Superior temporal gyrus (tissue), 1 donor: ENCODE measurements at regions not wholly inside any gene's neighbourhood (a gene's known extent, or its start where the extent isn't known, plus 50 kb on each side); places are given as distances from the start of the nearest gene placed in this dataset.

ENCODE experiments used
- DNase-seq: peaks from one replicate; pipeline ENCODE4 v3.0.0-alpha.2; 2016; ENCODE audit errors: extremely low spot score

DNA sequence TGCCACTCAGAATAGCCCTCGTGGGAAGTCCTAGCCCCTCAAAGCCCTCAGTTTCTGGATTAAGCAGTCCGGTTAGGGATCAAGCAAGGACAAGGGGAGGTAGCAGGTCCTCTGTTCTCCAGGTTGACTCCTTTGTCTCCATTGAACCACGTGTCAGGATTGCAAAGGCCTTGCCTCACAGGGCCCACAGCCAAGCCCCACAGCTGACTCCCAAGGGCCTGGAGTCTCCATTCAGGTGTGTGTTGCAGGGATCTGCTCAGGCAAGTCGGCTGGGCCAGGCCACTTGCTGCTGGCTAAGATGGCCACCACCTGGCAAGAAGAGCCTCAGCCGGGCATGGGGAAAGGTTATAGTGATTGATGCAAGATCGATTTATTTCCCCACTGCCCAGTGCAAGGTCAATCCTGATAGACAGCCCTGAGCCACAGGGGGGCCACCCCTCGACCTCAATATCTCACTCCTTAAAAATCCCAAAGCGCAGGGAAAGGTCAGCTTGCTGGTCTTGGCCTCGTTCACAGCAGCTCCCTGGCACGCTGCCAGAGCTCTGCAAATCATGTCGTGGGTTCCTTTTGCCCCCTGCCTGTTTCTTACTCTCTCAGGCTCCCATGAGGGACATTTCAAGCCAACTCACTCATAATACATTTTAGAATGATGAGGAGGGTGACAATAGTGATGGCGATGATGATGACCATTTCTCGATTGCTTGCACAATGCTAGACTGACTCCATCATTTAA is 75.9 kb downstream of the EDN3 start:
- DNase-seq, result no peak

DNA sequence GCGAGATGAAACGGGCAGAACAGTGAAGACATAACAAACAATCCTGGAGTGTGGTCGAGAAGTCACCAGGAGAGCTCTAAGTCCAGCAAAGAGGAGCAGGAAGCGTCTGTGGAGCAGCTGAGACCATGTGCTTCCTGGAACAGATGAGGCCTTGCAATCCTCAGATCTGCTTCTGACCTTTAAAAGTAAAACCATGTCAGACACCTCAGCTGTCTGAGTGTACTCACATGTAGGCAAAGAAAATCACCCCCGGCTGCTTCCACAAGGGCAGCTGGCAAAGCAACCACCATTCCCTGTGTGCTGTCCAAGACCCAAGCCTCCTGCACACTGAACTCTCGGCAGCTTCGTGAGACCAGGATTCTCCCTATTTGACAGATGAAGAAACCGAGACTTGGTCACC is 76.6 kb downstream of the EDN3 start:
- no peak for DNase-seq

DNA sequence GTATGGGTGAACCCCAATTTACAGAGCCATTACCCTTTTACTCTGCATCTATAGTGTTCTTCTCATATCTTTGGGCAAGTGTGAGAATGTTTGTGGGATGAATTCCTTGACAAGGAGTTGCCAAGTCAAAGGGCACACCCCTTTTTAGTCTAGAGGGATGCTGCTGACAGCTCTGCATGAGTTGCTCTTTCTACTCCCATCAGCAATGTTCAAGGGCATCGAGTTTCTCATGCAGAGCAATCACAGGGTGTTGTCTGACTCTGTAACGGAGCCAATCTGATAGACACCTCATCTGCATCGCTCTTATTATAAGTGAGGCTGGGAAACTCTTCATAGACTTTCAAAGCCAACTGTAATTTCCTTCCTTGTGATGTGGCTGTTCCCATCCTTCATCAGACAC is 77.4 kb downstream of the EDN3 start:
- DNase-seq, result no peak

DNA sequence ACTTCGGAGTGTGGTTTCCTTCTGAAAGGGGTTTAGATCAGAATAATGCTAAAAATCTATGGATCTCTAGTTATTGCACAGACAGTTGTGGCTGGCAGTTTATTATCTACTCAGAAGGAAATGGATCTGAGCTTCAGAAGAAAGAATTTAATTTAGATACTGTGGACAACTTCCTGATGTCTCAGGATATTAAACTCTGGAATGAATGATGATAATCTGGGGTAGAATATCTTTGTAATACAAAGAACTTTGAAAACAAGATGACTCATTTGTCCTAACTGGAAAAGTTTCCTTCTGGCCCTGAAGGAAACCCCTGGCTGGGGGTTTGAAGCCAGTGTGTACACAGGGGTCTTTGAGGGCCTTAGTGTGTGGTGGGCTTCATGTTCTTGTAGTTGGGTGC is 78.0 kb downstream of the EDN3 start:
- DNase-seq, result no peak

DNA sequence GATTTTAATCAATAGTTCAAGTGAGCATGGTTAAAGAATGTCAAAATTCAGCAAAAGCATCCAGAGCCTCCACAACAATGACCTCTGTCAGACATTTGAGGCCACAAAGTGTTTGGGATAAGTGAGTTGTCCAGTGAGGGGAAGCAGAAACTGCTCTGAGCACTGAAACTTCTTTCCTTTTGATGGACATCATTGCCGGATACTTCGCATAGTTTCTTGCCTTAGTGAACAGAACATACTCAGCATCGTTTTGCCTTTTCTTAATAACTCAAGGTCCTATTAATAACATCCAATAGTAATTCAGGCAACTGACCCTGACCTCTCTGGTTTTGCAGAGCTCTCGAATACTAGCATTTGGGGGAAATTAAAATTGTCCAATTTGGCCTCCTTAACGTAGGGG is 78.6 kb downstream of the EDN3 start:
- DNase-seq, result no peak

DNA sequence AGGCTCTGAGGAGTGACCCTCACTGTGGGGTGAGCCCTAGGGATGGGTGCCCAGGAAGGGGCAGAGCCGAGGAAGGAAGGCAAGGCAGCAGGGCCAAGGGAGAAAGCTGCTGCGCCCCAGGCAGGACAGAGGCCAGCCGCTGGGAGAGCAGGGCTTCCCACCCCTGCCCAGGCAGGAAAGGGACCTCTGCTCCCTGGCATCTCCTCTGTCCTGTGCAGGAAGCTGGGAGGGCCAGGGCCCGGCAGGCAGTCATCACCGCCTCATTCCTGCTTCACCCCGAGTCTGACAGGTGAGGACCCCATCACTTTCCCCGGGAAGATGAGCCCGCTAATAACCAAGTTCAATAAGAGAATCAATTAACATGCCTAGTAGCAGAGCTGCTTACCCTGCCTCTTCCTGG is 81.3 kb downstream of the EDN3 start:
- no peak for DNase-seq

DNA sequence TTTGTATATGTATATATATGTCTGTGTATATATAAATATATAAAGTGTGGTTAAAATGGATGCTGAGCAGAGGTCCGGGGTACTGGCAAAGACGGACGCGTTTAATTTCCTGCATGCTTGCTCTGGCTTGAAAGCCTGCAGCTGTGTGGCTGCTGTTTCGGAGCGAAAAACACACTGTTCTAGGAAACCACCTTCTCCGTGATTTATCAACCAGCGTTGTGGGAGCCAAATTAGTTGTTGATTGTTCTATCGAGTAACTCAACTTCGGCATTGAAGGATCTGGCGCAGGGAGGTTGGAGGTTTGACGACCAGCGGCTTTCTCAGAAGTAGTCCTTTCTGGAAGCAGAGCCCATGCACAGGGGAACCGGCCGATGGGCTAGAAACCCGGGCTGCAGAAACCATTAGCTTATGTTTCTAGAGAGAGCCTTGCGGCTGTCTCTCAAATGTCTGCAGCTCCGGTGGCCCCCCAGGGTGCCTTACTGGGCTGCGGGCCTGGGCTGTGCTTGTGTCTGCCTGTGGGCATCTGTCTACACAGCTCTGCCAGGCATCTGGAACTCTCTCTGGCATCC is 81.8 kb downstream of the EDN3 start:
- DNase-seq, result no peak

DNA sequence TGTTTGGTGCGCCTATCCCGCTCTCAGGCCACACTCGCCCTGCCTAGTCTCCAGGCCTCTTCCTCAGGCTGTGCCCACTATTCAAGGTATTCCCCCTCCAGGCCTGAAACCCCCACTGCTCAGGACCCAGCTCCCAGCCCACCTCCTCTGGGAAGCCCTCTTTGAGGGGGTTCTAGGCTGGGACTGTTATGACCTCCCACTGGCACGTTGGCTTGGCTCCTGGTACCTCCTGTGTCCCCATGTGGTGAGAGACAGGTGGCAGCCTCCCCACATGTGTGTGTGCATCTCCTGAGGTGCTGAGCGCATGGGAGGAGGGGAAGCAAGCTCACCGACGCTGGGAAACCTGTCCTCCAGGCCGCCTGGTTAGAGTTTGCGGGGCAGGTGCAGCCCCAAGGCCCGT is 82.5 kb downstream of the EDN3 start:
- DNase-seq, result no peak

DNA sequence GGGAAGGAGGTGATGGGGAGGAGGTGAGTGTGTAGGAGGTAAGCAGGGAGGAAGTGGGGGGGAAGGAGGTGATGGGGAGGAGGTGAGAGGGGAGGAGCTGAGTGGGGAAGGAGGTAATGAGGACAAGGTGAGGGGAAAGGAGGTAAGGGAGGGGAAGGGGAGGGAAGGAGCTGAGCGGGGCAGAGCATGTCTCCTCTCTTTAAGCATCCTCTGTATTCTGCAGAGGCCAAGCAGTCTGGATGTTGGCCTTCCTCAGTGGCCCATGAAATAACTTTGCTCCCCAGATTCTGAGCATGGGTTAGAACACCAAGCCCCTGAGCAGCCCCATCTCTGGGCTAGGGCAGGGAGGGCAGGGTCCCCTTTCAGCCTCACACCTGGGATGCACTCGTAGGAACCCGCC is 84.6 kb downstream of the EDN3 start:
- DNase-seq, result no peak

DNA sequence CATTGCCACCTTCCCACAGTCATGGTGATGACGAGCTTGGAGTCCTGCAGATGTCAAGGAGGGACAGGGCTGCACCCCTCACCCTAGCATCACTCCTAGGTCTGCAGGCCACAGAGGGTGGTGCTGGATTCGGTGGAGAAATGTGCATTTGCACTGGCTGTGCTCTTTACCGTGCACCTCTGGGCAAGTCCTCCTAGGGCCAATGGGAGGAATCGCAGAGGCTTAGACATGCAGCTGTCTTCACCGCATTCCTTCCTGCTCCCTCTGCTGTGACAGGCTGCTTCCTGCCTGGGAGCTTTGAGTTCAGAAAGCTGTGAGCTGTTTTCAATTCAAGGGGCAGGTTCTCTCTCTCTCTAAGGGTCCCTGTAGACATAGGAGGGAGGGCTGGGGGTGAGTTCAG is 85.1 kb downstream of the EDN3 start:
- DNase-seq, result no peak

DNA sequence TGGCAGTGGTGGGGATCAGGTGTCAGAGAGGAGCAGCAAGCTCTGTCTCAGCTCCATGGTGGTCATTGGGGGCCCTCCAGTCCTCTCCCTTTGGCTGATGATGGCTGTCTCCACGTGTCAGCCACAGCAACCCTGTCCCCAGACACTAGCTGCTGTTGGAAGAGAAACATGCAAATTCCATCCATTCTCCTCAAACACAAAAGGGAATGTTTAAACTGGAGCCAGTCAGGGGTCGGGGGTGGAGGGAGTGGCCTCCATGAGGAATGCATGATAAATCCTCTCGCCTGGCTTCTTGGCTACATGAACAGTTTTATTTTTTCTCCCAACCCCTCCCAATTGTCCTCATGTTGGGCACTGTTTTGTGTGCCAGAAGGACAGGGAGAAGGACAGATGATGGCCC is 86.4 kb downstream of the EDN3 start:
- DNase-seq, result no peak

DNA sequence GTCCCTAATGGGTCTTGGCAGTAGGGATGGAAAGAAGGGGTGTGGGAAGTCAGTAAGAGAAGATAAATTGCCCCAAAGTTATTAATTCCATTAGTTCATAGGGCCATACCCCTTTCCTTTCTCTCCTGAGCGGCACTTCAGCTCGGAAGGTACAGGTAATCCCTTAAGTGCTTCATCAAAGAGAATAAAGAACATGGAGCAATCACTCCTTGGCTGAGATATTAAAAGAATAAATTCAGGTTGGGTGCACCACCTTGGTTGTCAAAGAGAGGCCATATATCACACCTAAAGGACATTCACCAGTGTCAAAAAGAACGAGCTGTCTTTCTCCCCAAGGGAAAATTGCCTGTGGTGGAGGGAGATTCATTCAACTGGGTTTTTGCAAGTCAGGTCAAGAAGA is 87.5 kb downstream of the EDN3 start:
- DNase-seq, result no peak

DNA sequence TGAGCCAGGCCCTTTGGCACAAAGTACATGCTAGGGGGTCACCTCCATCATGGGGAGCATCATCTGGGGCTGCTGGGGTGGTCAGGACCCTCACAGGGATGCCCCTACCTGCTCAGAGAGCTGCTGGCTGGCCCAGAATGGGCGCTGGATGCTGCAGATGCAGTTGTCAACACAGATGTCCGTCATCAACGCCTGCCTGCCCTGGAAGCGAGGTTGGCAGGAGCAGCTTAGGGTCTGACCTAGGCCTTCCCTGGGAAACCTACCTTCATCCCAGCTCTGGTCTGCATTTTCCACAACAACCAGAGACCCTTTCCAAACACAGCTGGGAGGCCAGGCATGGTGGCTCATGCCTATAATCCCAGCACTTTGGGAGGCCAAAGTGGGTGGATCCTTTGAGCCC is 88.0 kb downstream of the EDN3 start:
- DNase-seq, result no peak

DNA sequence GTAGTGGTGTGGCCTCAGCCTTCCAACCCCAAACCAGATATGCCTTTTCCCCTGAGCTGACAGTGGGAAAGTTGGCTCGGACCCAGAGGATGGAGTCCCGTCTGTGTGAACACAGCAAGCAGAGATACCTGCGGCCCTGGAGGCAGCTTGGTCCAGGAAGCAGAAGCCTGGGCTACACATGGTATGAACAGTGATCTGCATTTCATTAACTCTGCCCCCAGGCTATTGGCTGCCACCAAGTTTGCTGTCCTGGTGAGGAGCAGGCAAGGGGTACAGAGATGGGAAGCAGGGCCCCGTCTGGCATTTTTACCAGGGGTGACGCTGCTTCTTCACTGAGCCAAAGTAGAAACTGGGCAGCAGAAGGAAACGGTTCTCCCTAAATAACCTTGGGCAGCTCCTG is 90.0 kb downstream of the EDN3 start:
- DNase-seq, result no peak

DNA sequence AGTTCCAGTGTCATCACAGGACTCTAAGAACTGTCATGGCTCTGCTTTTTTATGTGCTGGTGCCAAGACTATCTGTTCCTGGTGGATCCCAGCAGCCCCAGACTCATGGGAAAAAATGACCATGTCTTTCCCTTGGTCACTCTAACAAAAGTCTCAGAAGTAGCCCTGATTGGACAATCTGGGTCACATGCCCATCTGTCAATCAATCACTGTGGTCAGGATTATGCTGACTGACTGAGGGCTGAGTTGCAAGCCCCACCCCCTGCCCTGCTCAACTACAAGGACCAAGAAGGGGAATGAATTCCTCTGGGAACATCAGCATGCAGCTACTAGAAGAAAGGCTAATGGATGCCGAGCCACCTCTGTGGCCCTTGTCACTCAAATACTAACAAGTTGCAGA is 91.6 kb downstream of the EDN3 start:
- DNase-seq, result no peak

DNA sequence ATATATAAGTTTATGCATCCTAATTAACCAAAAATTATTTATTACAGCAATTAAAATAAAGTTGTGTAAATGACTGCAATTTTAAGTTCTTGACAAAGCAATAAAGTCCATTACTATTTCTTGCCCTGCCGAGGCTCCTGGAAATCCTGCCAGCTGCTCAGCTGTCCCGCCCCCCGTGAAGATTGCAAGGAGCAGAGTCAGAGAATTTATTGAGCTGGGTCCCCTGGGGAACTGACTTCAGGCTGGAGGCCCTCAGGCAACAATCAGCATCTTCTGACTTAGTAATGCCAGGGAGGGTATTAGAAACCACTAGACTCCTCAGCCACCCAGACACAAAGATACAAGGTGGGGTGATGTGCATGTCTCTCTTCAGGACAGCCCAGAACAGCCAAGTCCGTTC is 92.3 kb downstream of the EDN3 start:
- DNase-seq, result no peak

DNA sequence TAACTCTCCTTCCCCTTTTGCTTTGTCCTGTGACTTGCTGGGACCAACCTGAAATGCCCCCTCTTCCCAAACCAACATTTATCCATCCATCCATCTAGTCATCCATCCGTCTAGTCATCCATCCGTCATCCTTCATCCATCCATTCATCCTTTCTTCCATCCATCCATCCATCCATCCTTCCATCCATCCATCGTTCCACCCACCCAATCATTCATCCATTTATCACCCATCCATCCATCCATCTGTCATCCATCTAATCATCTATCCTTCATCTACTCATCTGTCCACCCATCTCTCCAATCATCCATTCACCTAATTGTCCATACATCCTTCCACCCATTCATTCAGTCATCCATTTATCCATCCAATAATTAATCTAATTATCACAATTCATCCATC is 92.7 kb downstream of the EDN3 start:
- no peak for DNase-seq

DNA sequence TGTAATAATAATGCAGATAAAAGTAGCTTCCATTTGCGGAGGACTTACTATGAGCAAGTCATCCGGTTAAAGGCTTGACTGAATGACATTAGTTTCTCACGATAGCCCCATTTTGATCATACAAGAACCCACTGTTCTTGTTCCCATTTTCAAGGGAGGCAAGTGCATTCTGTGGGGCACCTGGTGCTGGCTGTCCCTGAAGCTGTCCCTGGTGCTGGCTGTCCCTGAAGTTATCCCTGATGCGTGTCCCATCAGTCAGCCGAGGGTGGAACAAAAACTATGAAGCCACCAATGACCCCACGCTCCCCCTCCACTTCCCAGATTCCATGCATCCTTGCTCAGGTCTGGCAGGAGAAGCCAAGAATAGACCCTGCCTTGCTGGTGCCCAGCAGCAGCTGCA is 95.3 kb downstream of the EDN3 start:
- no peak for DNase-seq

DNA sequence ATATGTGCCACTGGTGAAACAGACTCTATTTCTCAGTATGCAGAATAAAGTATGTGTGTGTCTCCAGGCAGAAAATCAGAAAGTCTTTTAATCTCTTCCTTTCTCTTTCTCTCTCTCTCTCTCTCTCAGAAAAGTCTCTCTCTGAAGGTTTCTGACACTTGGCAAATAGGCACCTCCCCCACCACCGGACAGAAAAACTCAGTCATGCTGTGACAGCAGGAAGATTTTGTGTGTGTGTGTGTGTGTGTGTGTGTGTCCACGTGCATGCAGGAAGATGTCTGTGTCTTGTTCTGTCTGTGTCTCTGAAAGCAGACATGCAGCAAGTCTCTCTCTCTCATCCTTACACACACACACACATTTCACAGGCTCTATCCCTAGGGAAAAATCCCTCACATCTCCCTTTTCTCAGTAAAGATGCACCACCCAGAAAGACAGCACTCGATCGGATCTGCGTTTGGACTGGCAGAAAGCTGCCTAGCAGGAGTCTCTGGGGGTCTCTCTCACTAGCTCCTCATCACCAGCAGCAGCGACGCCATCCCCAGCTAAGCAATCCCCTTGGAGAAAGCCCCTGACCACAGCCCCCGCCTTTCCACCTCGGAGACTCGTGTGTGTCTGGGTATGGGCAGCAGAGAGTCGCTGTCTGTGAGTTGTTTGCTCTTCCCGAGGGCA is 98.3 kb downstream of the EDN3 start:
- no peak for DNase-seq

DNA sequence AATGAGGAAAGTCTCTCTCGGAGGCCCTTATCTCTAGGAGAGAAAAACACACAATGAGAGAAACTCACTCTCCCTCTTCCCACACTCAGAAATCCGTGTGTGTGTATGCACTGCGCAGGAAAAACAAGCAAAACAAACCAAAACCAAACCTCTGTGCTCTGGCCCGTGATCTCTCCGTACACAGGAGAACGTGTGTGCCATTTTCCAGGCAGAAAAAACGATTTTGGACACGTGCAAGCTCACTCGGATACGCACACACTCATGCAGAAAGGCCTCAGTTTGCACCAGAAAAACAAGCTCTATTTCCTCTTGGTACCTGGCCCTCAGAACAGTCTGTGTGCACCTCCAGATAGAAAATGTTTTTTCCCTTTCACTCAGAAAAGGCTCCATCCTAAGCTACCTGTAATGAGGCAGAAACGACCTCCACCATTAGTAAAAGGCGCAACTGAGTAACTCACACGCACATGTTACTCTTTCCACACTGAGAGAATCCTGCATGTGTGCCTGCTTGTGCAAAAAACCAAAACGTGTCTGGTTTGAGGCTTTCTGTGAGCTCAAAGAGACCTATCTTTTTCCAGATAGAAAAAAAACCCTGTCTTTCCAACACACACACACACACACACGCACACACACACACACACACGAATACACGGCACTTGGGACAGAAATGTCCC is 99.2 kb downstream of the EDN3 start:
- DNase-seq, result no peak

DNA sequence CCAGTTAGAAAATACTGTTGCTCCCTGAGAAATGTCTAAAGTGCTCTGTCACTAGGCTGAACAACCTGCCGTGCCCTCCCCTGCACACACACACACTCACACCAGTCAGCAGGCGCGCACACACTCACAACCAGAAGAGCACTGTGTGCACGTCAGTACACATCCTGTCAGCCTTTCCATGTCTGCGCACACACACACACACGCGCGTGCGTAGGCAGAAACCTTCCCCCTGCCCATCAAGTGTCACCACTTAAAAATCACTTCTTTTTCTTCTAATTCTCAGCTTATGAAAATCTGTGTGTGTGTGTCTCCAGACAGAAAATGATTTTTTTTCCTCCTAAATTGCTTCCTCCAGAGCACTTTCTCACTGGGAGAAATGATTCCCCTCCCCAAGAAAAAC is 100.3 kb downstream of the EDN3 start:
- no peak for DNase-seq

DNA sequence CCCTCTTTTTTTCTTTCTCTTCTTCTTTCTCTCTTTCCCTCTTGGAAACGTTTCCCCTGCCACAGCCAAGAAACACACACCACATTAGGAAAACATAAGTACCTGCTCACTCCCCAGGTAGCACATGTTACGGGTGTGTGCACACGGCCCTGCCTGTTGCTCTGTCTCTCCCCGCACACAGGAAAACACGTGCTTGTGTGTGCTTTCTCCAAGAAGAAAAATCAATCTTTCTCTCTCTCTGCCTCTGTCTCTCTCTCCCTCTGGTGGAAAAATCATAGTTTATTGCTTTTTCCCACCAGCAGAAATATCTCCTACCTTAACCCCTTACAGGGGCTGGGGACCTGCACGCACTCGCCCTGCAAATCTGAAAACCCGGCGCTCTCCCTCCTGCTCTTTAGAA is 102.3 kb downstream of the EDN3 start:
- DNase-seq, result peak; percentile 30
